HFFc6 (cell line): ENCODE measurements at regions not wholly inside any gene's neighbourhood (a gene's known extent, or its start where the extent isn't known, plus 50 kb on each side); places are given as distances from the start of the nearest gene placed in this dataset.
A peak's percentile ranks its signal among the peaks of the same experiment; 100 is the strongest.

Experiments
- DNase-seq: peaks from one replicate; pipeline ENCODE4 v3.0.0-alpha.2; 2018
- H3K27ac Mint-ChIP-seq: 2 replicates; pipeline ENCODE4 v1.8.0; 2020; ENCODE audit warnings: mild to moderate bottlenecking, mixed read lengths
- H3K27me3 Mint-ChIP-seq: 2 replicates; pipeline ENCODE4 v1.8.0; 2021; ENCODE audit warnings: mild to moderate bottlenecking, moderate library complexity, mixed read lengths; ENCODE audit not compliant: insufficient read depth
- H3K36me3 Mint-ChIP-seq: 2 replicates; pipeline ENCODE4 v1.8.0; 2021; ENCODE audit warnings: low read depth, mixed read lengths
- H3K4me1 Mint-ChIP-seq: 2 replicates; pipeline ENCODE4 v1.8.0; 2020; ENCODE audit warnings: low read depth, mixed read lengths
- H3K4me3 Mint-ChIP-seq: 2 replicates; pipeline ENCODE4 v1.8.0; 2020; ENCODE audit warnings: mild to moderate bottlenecking, moderate library complexity, mixed read lengths
- H3K9me3 Mint-ChIP-seq: 2 replicates; pipeline ENCODE4 v1.8.0; 2020; ENCODE audit warnings: mild to moderate bottlenecking, mixed read lengths
- TF ChIP-seq, protein P1 (sequence below): fragments of 200-600 bp; sonication (generic); IDR thresholded peaks from 2 replicates; pipeline ENCODE4 v1.5.0; 2021; ENCODE audit warnings: antibody characterized with exemption, mild to moderate bottlenecking

DNA sequence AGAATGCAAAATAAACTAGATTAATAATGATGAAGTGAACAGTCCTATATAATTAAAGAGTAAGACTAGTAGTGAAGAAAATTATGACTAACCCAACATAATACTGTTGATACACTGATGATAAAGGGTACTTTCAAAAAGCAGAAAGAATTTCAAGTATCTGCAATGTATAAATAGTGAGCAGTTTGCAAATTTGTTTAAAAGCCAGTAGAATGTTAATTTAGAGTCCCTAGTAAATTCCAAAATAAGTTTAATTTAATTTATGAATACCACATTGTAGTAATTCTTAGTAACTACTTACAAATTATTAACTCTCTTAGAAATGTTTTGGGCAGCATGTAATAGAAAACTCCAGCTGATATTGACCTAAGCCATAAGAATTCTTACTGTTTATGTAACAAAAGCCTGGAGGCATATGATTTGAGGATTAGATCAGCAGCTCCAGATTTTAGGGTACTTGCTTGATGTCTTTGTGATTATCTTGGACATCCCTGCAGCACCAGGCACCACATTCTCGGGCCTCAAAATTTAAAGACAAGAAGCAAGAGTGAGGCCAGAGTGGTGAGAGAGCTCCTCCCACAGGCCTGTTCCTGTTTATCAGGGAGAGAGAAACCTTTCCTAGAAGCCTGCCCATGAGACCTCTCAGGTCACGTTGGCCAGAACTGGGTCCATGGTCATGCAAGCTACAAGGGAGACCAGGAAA, 67.6 kb upstream of the TDRD3 start:
- TF ChIP-seq, protein P1, sequence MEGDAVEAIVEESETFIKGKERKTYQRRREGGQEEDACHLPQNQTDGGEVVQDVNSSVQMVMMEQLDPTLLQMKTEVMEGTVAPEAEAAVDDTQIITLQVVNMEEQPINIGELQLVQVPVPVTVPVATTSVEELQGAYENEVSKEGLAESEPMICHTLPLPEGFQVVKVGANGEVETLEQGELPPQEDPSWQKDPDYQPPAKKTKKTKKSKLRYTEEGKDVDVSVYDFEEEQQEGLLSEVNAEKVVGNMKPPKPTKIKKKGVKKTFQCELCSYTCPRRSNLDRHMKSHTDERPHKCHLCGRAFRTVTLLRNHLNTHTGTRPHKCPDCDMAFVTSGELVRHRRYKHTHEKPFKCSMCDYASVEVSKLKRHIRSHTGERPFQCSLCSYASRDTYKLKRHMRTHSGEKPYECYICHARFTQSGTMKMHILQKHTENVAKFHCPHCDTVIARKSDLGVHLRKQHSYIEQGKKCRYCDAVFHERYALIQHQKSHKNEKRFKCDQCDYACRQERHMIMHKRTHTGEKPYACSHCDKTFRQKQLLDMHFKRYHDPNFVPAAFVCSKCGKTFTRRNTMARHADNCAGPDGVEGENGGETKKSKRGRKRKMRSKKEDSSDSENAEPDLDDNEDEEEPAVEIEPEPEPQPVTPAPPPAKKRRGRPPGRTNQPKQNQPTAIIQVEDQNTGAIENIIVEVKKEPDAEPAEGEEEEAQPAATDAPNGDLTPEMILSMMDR: peak; percentile 62; the same call in 1 of the 2 replicates
- Mint-ChIP-seq H3K4me3 (no peak overlapping the region), H3K36me3 (peaks cover 5% of the 10 kb centered on the region; the same call in 1 of the 2 replicates), H3K4me1 (peaks cover 15% of the 10 kb centered on the region), H3K27me3 (peaks cover 6% of the 10 kb centered on the region), H3K27ac (no peak overlapping the region), H3K9me3 (peaks cover 5% of the 10 kb centered on the region; the same call in 1 of the 2 replicates)
- DNase-seq: peak; percentile 34

DNA sequence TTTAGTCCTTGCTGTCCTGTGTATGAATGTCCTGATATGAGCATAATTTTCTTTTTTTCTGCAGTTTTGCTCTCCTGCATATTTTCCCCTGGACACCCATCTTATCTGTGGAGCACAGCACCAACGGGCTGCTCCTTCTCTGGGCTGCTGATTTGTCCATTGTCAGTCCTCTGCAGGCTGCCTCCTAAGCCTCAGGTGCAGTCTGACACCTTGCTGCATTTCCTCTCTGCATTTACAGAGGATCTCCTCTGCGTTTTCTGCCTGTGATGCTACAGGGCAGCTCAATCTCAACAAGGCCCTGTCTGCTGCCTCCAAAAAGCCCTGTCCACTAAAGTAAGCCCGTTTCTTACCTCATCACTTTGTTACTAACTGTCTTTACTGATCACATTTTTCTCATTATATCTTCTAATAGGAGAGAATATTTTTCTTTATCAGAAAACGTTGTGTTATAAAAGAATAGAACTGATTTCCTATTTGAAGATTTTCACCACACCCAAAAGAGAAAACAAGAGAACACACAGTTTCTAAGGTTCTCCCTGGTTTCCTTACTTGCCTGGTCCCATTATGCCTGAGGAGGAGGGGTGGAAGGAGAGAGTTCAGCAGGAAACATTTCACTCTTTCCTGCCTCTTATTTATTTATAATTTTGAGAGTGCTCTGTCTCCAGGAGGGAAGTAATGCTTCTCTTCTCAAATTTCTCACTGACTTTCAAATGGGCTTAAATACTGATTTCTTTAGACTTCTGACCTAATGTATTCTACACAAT, 65.6 kb upstream of the TDRD3 start:
- no peak for DNase-seq
- peaks cover 5% of the 10 kb centered on the region; the same call in 1 of the 2 replicates for H3K36me3 Mint-ChIP-seq
- peaks cover 8% of the 10 kb centered on the region for H3K27me3 Mint-ChIP-seq
- peaks cover 15% of the 10 kb centered on the region for H3K4me1 Mint-ChIP-seq
- TF ChIP-seq, protein P1: no peak
- H3K4me3 Mint-ChIP-seq: no peak overlapping the region
- H3K9me3 Mint-ChIP-seq: peaks cover 5% of the 10 kb centered on the region; the same call in 1 of the 2 replicates
- H3K27ac Mint-ChIP-seq: no peak overlapping the region

DNA sequence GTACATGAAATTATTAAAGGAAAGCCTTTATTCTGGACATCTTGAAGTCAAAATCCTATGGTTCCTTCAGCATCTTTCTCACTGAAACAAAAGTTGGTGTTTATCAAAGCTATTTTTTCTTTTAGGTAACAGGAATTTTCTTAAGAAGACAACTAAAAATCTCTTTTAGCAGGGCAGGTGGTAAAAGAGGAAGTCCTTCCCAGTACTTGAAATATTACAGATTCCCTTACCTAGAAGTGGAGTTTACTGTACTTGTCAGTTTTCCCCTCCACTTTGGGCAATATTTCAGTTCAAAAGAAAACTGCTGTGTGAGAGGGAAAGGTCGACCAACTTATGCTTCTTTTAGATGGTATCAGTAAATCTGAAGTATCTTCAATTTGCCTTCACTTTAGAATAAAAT, 64.3 kb upstream of the TDRD3 start:
- Mint-ChIP-seq H3K4me1 (peaks cover 10% of the 10 kb centered on the region), H3K27ac (no peak overlapping the region), H3K9me3 (peaks cover 5% of the 10 kb centered on the region; the same call in 1 of the 2 replicates), H3K27me3 (peaks cover 8% of the 10 kb centered on the region), H3K36me3 (peaks cover 5% of the 10 kb centered on the region; the same call in 1 of the 2 replicates), H3K4me3 (no peak overlapping the region)
- DNase-seq: no peak
- TF ChIP-seq, protein P1: no peak

DNA sequence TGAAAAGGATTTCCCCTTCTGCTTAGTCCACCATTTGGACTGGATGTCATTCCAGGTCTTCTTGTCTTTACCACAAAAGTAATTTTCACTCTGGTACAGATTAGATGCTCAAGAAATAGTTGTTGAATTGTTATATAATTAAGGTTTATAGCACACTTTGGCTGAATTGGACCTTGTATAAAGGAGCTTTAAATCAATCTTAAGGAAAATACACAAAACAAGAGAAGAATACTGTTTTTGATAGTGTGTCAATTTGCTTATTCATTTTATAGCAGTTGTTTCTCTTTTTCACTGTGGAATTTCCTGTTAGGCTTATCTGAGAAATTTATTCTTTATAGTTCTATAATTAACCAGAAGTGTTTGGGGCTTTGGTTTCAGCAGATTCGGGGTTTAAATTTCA, 62.7 kb upstream of the TDRD3 start:
- H3K9me3 Mint-ChIP-seq: peaks cover 5% of the 10 kb centered on the region; the same call in 1 of the 2 replicates
- TF ChIP-seq, protein P1: no peak
- peaks cover 5% of the 10 kb centered on the region; the same call in 1 of the 2 replicates for H3K36me3 Mint-ChIP-seq
- no peak overlapping the region for H3K4me3 Mint-ChIP-seq
- no peak for DNase-seq
- peaks cover 13% of the 10 kb centered on the region for H3K27me3 Mint-ChIP-seq
- peaks cover 6% of the 10 kb centered on the region for H3K4me1 Mint-ChIP-seq
- H3K27ac Mint-ChIP-seq: no peak overlapping the region

DNA sequence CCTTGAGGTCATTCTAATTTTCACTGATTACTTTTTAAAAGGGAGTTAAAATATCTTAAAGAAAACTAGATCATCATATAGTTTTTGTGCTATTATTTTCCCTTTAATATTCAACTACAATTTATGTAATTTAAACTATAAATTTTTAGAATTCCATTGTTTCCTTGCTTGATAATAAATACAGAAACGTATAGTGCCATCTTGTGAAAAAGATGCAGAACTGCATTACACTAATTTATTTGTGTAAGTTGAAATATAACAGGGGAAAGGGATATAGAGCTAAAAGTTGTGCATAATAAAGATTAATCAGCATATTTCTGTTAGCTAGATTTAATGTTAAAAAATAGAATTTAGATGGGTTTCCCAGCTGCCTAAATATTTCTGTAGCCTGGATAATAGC, 61.5 kb upstream of the TDRD3 start:
- TF ChIP-seq, protein P1: peak; percentile 83
- Mint-ChIP-seq H3K27ac (no peak overlapping the region), H3K27me3 (peaks cover 16% of the 10 kb centered on the region), H3K9me3 (peaks cover 5% of the 10 kb centered on the region; the same call in 1 of the 2 replicates), H3K4me1 (no peaks in the 10 kb centered on the region), H3K36me3 (peaks cover 5% of the 10 kb centered on the region; the same call in 1 of the 2 replicates), H3K4me3 (no peak overlapping the region)
- DNase-seq: no peak
